ENCODE measurements at regions not wholly inside any gene's neighbourhood (a gene's known extent, or its start where the extent isn't known, plus 50 kb on each side); places are given as distances from the start of the nearest gene placed in this dataset.
"Not testable (repeated sequence)": the region's sequence is repeated elsewhere in the genome, so short reads cannot be mapped to it uniquely, and the experiment has no call there.

DNA sequence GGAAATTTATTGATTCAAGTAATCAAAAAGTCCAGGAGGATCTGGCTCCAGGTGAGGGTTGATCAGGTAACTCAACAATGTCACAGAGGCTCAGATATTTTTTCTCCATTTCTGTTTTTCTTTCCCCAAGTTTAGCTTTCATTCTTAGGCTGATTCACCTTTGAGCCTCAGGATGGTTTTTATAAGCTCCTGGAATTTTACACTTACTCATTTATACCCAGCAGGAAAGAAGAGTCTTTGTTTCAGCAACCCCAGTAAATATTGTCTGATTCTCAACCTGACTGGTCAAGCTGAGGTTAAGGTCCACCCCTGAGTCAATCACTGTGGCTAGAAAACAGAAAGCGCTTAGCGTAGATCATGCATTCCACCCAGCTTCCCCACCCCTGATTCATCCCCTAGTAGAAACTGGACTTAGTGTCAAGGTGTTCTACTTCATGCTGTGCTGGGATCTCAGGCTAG, 500.6 kb downstream of the KIF4B start:
- no peak for DNase-seq (ENCODE audit: low read depth)

DNA sequence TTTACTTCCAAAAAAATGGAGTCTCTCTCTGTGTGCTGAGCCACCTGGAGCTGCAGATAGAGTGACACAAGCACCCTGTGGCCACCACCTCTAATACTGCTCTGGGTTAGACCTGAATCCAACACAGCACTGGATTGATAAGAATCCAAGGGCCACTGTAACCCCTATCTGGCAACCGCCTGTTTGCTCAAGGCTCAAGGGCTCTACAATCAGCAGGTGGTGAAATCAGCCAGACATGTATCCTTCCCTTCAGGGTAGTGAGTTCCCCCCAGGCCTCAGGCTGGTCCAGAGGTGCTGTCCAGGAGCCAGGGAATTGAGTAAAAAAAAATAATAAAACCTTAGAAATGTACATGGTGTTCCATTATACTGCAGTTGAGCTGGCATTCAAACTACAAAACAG, 509.0 kb downstream of the KIF4B start:
- no peak for DNase-seq (ENCODE audit: low read depth)

DNA sequence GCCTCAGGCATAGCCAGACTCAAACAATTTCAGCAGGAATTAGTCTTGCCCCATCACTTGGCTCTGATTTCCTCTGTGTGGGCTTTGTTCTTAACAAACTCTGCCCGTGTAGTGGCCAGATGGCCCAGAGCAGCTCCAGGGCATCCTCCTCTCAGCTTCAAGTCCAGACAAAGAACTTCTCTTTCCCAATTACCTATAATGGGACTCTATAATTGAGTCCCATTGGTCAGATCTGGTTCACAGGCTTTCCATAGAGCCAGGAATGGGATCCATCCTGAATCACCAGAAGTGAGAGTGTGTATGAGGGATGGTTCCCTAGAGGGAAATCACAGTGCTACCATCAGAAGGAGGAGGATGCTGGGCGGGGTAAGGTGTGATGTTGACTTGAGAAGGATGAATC, 515.8 kb downstream of the KIF4B start:
- DNase-seq (ENCODE audit: low read depth) = no peak

DNA sequence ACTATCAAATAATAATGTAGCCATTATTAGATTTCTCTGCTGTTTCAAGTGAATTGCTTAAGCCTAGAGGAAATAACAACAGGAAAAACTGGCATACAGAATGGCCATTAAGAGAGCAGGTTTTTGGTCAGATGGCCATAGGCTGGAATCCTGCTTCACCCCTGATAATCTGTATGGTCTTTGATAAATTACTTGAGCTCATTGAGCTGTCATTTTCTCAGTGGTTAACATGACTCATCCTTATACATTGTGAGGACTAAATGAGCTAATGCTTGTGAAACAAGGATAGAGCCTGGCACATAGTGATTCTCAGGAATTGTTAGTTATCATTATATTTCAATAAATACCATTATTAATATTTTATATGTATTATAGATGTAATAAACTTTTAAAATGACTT, 516.5 kb downstream of the KIF4B start:
- DNase-seq (ENCODE audit: low read depth) = no peak

DNA sequence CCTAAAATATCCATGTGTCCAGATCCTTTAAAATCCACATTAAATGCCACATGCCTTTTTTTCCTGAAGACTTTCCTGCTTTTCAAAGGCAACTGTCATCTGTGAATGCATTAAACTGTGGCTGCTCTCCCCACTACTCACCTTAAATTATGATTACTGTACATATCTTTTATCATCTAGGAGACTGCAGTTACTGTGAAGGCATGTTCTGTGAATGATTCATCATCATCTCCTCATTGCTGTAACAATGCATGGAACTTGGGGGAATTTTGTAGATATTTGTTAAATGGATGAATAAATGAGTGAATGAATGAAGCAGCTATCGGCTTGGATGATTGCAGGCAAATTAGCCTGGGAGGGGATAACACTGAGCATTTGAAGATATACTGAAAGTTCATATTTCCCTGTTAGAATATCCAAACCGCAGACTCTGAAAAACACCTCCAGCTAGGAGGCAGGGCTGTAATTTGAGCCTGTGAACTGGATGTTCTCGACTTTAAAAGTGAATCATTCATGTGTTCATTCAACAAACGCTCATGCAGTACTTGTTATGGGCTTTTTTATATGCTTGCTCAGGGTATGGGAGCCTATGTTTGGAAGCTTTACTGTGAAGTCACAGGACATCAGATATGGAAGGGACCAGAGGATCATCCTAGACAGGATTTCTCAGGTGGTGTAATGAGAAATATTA, 519.2 kb downstream of the KIF4B start:
- no peak for DNase-seq (ENCODE audit: low read depth)

DNA sequence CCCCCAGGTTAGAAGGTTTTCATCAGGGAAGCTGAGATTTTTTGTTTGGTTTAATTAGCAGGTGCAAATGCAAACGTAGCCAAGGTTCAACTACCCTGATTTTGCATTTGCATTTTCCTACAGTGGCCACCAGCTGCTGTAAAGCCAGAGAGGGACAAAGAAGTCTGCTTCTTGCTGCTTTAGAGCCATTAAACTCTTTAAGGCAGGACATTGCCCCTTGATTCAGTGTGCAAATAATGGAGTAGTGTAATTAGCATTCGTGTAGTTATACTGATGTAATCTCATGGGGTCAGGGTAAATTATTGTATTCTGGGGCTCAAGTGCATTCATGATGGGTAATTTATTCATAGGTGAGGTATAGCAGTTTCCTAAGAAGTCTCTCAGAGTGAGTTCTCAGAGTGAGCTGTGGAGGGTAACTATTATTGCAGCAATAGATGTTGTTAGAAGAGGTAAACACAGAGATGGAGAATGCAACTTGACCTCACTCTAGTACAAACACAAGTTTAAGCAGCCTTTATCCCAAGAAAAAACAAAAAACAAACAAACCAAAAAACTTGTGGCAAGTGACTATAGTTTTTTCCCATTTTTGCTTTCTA, 526.5 kb downstream of the KIF4B start:
- DNase-seq (ENCODE audit: low read depth) = no peak

DNA sequence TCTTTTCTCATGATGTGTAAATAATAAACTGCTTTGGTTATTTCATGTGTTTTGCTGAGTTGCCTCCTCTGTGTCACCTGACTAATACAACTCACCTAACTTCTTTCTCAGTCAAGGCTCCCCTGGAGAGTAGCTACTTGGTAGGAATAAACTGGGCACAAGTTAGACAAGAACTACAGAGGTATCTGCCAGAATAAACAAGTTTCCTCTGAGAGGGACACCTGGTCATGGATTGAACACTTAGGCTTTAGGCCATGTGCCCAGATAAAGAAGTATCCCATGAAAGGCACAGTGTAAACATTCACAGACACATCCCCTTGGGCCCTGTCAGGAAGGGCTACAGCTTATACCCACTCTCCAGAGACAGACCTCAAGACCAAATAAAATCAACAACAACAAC, 532.5 kb downstream of the KIF4B start:
- no peak for DNase-seq (ENCODE audit: low read depth)

DNA sequence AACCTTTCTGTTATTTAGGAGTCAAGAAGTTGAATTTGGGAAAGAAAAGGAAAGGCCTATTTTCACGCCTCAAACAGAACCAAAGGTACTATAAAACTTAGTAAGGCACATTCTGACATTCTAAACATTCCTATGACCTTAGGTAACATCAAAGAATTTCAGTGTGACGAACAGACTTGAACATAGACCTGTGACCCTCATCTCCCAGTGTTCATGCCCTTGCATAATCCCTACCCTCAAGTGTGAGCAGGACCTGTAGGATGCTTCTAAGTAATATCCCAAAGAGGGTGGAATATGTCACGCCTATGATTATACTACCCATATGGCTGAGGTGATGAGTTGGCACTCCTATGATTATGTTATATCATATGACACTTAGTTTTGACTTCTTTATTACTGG, 540.9 kb downstream of the KIF4B start:
- DNase-seq (ENCODE audit: low read depth) = no peak

DNA sequence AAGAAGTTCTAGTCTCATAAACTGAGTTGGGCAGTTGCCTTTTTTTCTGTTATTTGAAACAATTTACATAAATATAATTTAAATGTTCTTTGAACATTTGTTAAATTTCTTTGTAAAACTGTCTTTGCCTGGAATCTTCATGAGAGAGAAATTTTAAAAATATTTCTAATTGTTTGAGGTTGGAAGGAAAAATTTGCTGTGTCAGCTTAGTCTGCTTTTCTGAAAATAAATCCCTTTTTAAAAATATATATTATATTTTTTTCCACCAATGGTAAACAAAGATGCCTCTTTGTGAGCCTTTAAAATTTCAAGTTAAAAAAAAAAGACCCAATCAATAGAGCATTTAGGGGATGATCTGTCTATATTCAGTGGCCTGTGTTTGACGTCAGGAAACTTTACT, 542.7 kb downstream of the KIF4B start:
- no peak for DNase-seq (ENCODE audit: low read depth)

DNA sequence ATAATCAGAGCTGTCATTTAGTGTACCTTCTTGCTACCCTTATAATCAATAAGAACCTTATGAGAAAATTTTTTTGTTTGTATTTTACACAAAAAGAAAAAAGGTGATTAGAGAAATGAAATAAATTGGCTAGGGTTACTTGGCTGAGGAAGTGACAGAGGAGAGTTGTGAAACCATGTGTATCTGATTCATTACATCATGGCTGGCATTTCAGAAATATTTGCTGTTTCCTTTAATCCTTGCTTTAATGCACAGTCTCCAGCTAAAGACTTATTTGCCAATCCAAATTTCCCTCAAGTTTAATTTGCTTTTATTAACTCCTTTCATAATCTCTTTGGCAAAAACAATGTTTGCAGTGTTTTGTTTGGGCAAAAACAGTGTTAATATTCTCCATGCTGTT, 543.1 kb downstream of the KIF4B start:
- no peak for DNase-seq (ENCODE audit: low read depth)

DNA sequence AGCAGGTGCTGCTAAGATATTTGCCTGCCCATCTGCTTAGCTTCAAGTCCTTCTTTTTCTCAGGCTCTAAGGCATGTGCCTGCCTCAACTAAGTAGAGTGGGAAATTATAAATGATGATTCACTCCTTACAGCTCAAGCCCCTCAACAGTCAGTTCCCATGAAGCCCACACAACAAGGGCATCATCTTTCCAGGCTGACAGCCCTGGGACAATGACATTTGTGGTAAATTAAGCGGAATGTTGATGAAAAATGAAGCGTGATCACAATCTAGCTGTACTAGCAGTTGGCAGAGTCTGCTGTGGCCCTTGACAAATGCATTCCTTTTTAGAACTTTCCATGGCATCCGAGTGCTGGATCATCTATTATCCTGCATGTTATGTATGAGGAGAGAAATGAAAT, 548.6 kb downstream of the KIF4B start:
- no peak for DNase-seq (ENCODE audit: low read depth)

DNA sequence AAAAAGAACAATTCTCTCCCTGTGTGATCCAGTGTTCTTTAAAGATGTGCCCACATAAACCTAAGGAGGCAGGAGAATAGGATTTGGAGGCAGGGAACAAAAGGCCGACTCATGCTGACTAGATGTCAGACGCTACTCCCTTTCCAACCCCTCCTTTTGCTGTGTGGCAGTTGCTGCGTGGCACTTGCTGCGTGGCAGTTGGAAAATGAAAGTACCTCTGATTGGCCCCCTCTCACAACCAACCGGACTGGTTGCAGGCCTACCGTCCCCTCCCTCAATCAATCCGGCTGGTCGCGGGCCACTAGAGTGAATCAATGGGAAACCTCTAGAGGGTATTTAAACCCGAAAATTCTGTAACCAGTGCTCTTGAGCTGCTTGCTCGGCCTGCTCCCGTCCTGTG, 551.0 kb downstream of the KIF4B start:
- no peak for DNase-seq (ENCODE audit: low read depth)

DNA sequence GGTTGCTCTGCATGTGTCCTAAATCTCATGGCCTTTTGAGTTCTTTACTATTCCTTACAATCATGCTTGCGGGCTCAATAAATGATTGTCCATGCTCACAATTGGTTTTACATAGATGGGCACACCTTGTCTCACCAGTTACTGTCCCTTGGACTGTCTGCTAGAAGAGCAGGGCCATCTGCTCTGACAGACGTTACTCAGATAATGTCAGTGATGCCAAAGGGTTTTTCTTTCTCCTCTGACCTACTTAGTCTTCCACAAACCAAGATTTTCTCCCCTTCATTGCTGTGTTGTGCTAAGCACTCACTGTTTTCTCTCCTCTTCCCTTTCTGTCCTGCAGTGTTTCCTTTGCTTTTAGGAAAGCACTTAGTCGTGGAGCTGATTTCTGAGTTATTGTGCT, 562.3 kb downstream of the KIF4B start:
- no peak for DNase-seq (ENCODE audit: low read depth)

DNA sequence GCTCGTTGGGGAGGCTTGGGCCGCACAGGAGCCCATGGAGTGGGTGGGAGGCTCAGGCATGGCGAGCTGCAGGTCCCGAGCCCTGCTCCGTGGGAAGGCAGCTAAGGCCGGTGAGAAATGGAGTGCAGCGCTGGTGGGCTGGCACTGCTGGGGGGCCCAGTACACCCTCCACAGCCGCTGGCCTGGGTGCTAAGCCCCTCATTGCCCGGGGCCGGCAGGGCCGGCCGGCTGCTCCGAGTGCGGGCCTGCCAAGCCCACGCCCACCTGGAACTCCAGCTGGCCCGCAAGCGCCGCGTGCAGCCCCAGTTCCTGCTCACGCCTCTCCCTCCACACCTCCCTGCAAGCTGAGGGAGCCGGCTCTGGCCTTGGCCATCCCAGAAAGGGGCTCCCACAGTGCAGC, 573.3 kb downstream of the KIF4B start:
- DNase-seq (ENCODE audit: low read depth) = not testable (repeated sequence)

DNA sequence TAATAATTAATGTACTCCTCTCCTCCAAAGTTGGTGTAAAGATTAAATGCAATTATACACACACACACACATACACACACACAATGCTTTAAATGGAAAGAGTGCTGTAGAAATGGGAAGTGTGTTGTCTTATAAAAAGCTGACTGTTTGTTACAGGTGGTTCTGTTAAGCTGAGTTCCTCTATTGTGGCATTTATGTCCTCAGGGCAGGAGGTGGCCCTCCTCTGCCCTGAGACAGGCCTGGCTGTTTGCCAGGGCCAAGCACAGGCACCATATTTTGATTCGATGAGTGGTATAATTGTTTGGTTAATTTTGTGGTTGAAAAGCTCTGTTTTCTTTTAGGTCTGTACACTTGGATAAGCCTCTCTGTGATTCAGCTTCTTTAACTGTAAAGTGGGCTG, 573.9 kb downstream of the KIF4B start:
- DNase-seq (ENCODE audit: low read depth) = no peak

DNA sequence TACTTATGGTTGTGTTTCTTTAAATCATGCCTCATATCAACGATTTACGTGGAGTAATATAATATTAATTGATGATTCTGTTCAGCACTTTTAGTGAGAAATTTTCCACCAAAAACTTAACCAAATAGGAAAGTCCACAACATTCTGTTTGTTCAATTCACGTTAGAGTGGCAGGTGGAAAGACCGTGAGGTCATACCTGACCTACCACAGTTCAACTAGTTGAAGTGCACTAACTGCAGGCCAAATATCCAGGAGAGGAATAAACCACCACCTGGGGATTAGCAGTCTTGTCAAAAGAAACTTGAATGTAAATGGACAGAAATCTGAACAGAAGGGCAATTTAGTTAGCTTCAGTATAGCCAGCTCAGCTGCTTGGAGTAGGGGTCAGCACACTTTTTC, 577.7 kb downstream of the KIF4B start:
- no peak for DNase-seq (ENCODE audit: low read depth)

DNA sequence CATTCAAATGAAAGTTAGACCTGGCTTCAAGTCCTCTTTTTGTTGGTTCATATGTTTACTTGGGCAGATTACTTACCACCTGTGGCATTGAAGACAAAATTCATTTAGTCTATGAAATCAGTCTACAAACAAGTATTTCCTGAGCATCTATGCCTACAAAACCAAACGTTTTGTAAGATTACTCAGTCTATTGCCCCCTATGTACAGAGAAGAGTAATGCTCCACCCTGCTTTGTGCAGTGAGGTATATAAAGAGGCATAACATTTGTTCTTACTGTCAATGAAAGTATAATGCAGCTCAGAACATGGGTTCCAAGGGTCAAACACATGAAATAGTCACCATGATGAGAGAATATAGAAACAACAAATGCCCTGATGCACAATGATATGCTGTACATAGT, 580.7 kb downstream of the KIF4B start:
- DNase-seq (ENCODE audit: low read depth) = no peak

DNA sequence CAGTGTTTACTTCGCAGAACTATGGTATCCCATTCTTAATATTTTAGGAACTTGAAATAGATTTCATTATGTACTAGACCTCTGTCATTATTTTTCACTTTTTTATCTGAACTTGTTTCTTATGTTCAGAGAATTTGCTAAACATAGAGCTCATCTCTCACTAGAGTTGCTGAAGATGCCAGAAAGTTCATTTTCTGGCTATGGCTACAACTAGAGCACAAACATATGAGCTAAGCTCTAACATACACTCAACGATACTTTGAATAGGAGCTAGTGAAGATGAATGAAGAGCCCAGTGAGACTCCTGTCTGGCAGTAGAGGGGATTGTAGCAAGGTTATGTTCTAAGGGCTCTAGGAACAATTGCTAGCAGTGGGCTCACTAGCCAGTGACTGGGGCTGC, 582.2 kb downstream of the KIF4B start:
- DNase-seq (ENCODE audit: low read depth) = no peak

DNA sequence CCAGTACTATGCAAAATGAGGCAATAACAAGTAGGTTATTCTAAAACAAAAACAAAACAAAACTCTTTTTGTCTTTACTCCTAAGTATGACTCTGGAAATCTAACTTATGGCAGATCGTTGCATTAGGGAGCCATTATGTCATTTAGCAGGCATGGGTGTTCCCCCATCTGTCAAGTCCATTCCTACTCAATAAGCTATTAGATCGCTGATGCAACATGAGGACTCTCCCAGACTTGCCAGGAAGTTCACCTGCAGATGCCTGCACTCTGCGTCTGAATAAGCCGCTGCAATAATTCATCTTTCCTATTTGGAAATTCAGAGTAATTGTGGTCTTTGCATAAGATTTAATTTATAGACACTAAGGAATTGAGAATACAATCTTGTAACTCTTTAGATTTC, 585.0 kb downstream of the KIF4B start:
- DNase-seq (ENCODE audit: low read depth) = no peak

DNA sequence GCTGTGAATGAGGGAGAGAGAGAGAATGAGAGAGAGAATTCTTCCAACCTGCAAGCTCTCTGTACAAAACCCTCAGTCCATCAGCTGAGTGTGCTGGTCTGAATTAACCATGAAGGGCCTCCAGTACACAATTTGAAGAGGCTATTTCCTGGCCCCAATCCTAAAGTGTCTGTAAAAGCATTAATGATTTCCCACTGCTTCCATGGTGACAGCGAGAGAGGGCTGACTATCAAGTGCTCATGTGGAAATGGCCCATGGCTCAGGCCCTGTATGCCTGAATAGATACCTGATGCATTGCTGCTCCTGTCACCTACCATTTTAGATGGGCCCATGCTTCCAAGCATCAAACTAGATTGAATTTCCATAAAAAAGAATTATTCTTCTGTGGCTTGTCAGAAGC, 592.4 kb downstream of the KIF4B start:
- no peak for DNase-seq (ENCODE audit: low read depth)

DNA sequence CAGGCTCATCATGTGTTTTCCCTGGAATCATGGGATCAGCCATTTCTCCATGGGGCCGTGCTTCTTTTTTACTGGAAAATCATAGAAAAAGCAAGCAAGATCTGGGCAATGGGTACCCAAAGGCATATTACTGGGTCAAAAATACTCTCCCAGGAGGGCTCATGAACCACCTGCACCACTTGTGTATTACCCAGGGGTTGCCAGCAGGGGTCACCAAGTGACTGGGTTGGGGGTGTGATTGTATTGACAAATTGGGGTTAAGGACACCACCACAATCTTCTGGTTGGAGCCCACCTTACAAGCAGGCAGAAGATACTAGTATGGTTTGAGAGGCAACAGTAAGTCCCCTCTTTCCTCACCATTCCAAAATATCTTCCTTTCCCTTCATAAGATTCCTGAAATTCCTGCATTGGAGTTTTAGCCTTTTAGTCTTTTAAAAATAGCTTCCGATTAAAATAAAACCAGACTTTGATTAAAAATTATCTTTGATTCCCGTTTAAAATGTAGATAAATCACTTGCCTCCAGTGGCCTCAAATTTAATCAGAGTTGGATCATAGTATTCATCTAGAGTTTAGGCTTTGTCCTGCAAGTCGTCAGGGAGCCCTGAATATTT, 603.3 kb downstream of the KIF4B start:
- peak; percentile 28 for DNase-seq (ENCODE audit: low read depth)

DNA sequence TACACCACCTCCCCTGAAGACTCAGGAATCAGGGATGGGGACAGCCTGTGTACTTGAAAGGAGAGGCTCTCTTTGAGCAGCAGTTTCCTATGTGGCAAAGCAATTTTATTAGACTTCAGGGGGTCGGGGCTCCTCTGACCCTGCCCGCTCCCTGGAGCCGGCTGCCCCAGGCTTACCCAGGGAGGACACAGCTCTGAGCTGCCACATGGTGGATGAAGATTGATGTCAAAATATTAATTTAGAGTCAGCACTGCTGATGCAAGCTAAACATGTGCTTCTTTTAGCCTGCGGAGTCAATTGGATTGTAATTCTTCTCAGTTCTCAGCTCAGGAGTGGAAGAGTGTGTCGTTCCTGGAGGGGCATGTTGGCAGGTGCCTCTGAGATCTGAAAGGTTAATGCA, 606.1 kb downstream of the KIF4B start:
- no peak for DNase-seq (ENCODE audit: low read depth)

DNA sequence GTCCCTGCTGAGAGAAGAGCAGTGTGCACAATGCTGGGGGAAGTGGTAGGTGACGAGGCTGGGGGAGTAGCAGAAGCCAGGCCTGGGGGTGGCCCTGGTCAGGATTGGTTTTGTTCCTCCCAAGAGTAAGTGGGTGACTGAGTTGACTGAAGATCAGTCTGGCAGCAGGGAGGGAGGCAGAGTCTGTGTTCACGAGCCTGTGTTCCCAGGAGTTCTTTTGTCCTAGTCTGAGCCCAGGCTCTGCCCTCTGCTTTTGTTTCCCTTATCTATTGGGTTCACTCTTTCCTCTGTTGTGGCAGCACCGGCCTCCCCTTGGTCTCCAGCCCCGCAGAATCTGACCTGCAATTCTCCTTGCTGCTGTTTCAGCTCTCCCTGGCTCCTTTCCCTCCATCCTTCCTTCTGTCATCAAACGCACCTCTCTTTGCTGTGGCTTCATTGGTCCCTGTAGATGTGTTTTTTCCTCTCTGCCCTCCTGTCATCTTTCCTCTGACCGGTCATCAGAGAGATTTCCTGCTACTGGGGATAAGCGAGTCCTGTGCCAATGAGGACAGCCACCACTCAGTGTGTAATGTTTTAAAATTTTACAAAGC, 607.4 kb downstream of the KIF4B start:
- no peak for DNase-seq (ENCODE audit: low read depth)
